OCI-LY3 (cell line): ENCODE measurements at regions not wholly inside any gene's neighbourhood (a gene's known extent, or its start where the extent isn't known, plus 50 kb on each side); places are given as distances from the start of the nearest gene placed in this dataset.

ENCODE experiments used
- H2AFZ ChIP-seq: fragments of 200-600, 300-600 bp; shearing (Covaris generic); 2 replicates; pipeline ENCODE4 v1.6.0; 2014; ENCODE audit warnings: antibody characterized with exemption, low read depth, low read length
- H3K27ac ChIP-seq: fragments of 200-600, 300-600 bp; sonication (generic); 2 replicates; pipeline ENCODE4 v1.5.1; 2014; ENCODE audit warnings: mild to moderate bottlenecking, low read length, moderate library complexity, mixed read lengths
- H3K27me3 ChIP-seq: fragments of 200-600, 300-600 bp; sonication (generic); 2 replicates; pipeline ENCODE4 v1.6.1; 2014; ENCODE audit warnings: low read depth, low read length, mixed read lengths
- H3K36me3 ChIP-seq: fragments of 200-600, 300-600 bp; sonication (generic); replicated peaks from 2 replicates; pipeline ENCODE3; 2014; ENCODE audit warnings: low read depth, low read length, mixed read lengths
- H3K4me1 ChIP-seq: fragments of 300-600, 200-600 bp; sonication (generic); 2 replicates; pipeline ENCODE4 v1.6.1; 2014; ENCODE audit warnings: low read length, mixed read lengths
- H3K4me2 ChIP-seq: fragments of 200-600, 300-600 bp; sonication (generic); 2 replicates; pipeline ENCODE4 v1.6.1; 2014; ENCODE audit warnings: low read length, mixed read lengths
- H3K4me3 ChIP-seq: fragments of 300-600, 200-600 bp; sonication (generic); 2 replicates; pipeline ENCODE4 v1.5.1; 2014; ENCODE audit warnings: antibody characterized with exemption, mild to moderate bottlenecking, low read length, moderate library complexity
- H3K79me2 ChIP-seq: fragments of 300-600, 200-600 bp; shearing (Covaris generic); 2 replicates; pipeline ENCODE4 v1.6.1; 2014; ENCODE audit warnings: mild to moderate bottlenecking, low read length, mixed read lengths
- H3K9ac ChIP-seq: fragments of 300-600, 200-600 bp; shearing (Covaris generic); 2 replicates; pipeline ENCODE4 v1.6.0; 2014; ENCODE audit warnings: mild to moderate bottlenecking, low read length, moderate library complexity
- H3K9me3 ChIP-seq: fragments of 200-600, 300-600 bp; shearing (Covaris generic); 2 replicates; pipeline ENCODE4 v1.6.1; 2014; ENCODE audit warnings: low read length, mixed read lengths; ENCODE audit not compliant: insufficient read depth
- H4K20me1 ChIP-seq: fragments of 200-600, 300-600 bp; sonication (generic); 2 replicates; pipeline ENCODE4 v1.6.1; 2016; ENCODE audit warnings: low read length, mixed read lengths; ENCODE audit not compliant: insufficient read depth
- CTCF ChIP-seq: fragments of 200-600, 300-600 bp; sonication (generic); IDR thresholded peaks from 2 replicates; pipeline ENCODE4 v1.5.1; 2014; ENCODE audit warnings: antibody characterized with exemption, low read length, low read depth
- EZH2phosphoT487 ChIP-seq: fragments of 200-600 bp; shearing (Covaris generic); IDR thresholded peaks from 2 replicates; pipeline ENCODE4 v1.6.1; 2018; ENCODE audit warnings: antibody characterized with exemption, mixed run types, low read depth

GRCh38 chr15:93253681-93254080 is 164.7 kb upstream of the RGMA start:
- H3K4me1 ChIP-seq = no peaks in the 10 kb centered on the region
- peaks cover 13% of the 10 kb centered on the region for H3K27me3 ChIP-seq
- no peaks in the 10 kb centered on the region for H3K79me2 ChIP-seq
- no peak overlapping the region for H2AFZ ChIP-seq
- H3K27ac ChIP-seq = no peak overlapping the region
- no peak overlapping the region for H3K4me2 ChIP-seq
- no peaks in the 10 kb centered on the region for H3K36me3 ChIP-seq
- TF ChIP-seq EZH2phosphoT487 (no peak), CTCF (no peak)
- no peaks in the 10 kb centered on the region for H4K20me1 ChIP-seq
- no peak overlapping the region for H3K4me3 ChIP-seq
- H3K9me3 ChIP-seq = no peaks in the 10 kb centered on the region
- no peak overlapping the region for H3K9ac ChIP-seq

GRCh38 chr15:93252780-93253179 is 163.8 kb upstream of the RGMA start:
- Histone ChIP-seq H3K27ac (no peak overlapping the region), H3K4me1 (no peaks in the 10 kb centered on the region), H4K20me1 (no peaks in the 10 kb centered on the region), H3K4me3 (no peak overlapping the region), H3K9ac (no peak overlapping the region), H3K9me3 (no peaks in the 10 kb centered on the region), H3K27me3 (peaks cover 13% of the 10 kb centered on the region), H2AFZ (no peak overlapping the region), H3K79me2 (no peaks in the 10 kb centered on the region), H3K4me2 (no peak overlapping the region), H3K36me3 (no peaks in the 10 kb centered on the region)
- no peak for TF ChIP-seq EZH2phosphoT487
- no peak for TF ChIP-seq CTCF

GRCh38 chr15:93250950-93251349 is 161.9 kb upstream of the RGMA start:
- TF ChIP-seq CTCF = no peak
- TF ChIP-seq EZH2phosphoT487 = no peak
- H3K4me2 ChIP-seq = no peak overlapping the region
- no peak overlapping the region for H3K27ac ChIP-seq
- H3K79me2 ChIP-seq = no peaks in the 10 kb centered on the region
- H4K20me1 ChIP-seq = no peaks in the 10 kb centered on the region
- no peak overlapping the region for H2AFZ ChIP-seq
- no peaks in the 10 kb centered on the region for H3K36me3 ChIP-seq
- peaks cover 18% of the 10 kb centered on the region for H3K27me3 ChIP-seq
- H3K9me3 ChIP-seq = no peaks in the 10 kb centered on the region
- H3K9ac ChIP-seq = no peak overlapping the region
- no peaks in the 10 kb centered on the region for H3K4me1 ChIP-seq
- no peak overlapping the region for H3K4me3 ChIP-seq

- no peaks in the 10 kb centered on the region for H3K9me3 ChIP-seq
These were observed 161.2 kb upstream of the RGMA start for GRCh38 chr15:93250209-93250608.

More at GRCh38 chr15:93250209-93250608, 161.2 kb upstream of the RGMA start:
- H3K4me1 ChIP-seq = no peaks in the 10 kb centered on the region
- H3K79me2 ChIP-seq = no peaks in the 10 kb centered on the region
- no peak overlapping the region for H3K9ac ChIP-seq
- H3K4me3 ChIP-seq = no peak overlapping the region
- H3K4me2 ChIP-seq = no peak overlapping the region
- no peak overlapping the region for H3K27ac ChIP-seq
- no peaks in the 10 kb centered on the region for H4K20me1 ChIP-seq
- TF ChIP-seq CTCF (no peak), EZH2phosphoT487 (no peak)
- H2AFZ ChIP-seq = no peak overlapping the region
- H3K36me3 ChIP-seq = no peaks in the 10 kb centered on the region
- peaks cover 21% of the 10 kb centered on the region for H3K27me3 ChIP-seq
